Neural progenitor cell (in vitro differentiated cells): ENCODE measurements at regions not wholly inside any gene's neighbourhood (a gene's known extent, or its start where the extent isn't known, plus 50 kb on each side); places are given as distances from the start of the nearest gene placed in this dataset.

ENCODE experiments used
- EZH2 ChIP-seq: fragments of 200-600 bp; sonication (generic); IDR thresholded peaks from 2 replicates; pipeline ENCODE4 v1.6.1; 2017; ENCODE audit warnings: antibody characterized with exemption, mild to moderate bottlenecking, moderate library complexity
- EZH2phosphoT487 ChIP-seq: fragments of 200-600 bp; sonication (generic); IDR thresholded peaks from 2 replicates; pipeline ENCODE4 v1.6.1; 2017; ENCODE audit warnings: antibody characterized with exemption
- TF ChIP-seq, protein P1 (sequence below): fragments of 200-600 bp; sonication (generic); IDR thresholded peaks from 2 replicates; pipeline ENCODE4 v1.5.1; 2017; ENCODE audit warnings: antibody characterized with exemption, mild to moderate bottlenecking

DNA sequence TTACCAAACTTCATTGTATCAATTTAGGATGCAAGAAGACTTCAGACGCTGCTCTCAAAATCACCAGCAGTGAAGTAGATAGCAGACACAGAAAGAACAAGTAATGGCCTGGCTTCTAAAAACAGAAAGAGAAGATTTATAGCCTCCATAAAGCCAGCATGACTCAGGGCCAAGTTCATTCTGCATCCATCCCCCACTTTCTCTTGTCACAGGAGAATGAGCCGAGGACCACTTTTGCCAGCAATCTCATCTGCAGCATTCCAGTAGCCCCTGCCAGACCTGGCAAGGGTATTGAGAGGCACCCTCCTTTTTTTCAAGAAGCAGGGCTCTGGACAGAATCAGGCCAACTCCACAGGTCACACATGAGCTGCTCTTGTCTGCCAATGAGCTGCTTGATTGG is 355.4 kb upstream of the SOX9 start:
- TF ChIP-seq, protein P1, sequence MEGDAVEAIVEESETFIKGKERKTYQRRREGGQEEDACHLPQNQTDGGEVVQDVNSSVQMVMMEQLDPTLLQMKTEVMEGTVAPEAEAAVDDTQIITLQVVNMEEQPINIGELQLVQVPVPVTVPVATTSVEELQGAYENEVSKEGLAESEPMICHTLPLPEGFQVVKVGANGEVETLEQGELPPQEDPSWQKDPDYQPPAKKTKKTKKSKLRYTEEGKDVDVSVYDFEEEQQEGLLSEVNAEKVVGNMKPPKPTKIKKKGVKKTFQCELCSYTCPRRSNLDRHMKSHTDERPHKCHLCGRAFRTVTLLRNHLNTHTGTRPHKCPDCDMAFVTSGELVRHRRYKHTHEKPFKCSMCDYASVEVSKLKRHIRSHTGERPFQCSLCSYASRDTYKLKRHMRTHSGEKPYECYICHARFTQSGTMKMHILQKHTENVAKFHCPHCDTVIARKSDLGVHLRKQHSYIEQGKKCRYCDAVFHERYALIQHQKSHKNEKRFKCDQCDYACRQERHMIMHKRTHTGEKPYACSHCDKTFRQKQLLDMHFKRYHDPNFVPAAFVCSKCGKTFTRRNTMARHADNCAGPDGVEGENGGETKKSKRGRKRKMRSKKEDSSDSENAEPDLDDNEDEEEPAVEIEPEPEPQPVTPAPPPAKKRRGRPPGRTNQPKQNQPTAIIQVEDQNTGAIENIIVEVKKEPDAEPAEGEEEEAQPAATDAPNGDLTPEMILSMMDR, result no peak
- TF ChIP-seq EZH2 (no peak), EZH2phosphoT487 (no peak)
